ENCODE measurements at regions not wholly inside any gene's neighbourhood (a gene's known extent, or its start where the extent isn't known, plus 50 kb on each side); places are given as distances from the start of the nearest gene placed in this dataset.

- TF ChIP-seq CTCF (conservative IDR thresholded peaks at IDR 0.05; ENCODE audit: low read depth, low read length) (no peak), EZH2 (IDR thresholded peaks at IDR 0.05; ENCODE audit: borderline replicate concordance, low read depth, low read length, poor library complexity, severe bottlenecking) (no peak)
Measured at GRCh38 chr4:20172070-20172760, 79.5 kb upstream of the SLIT2 start.
